Liver (tissue), 8 donors: ENCODE measurements at regions not wholly inside any gene's neighbourhood (a gene's known extent, or its start where the extent isn't known, plus 50 kb on each side); places are given as distances from the start of the nearest gene placed in this dataset.

ENCODE experiments used
- DNase-seq: peaks from one replicate; pipeline ENCODE4 v3.0.0-alpha.2; 2017; ENCODE audit warnings: low spot score
- H3K27ac ChIP-seq, 2 donors: one replicate each; pipeline ENCODE4 v1.7.0; 2013; ENCODE audit warnings: inconsistent platforms in 2 of 2, low read length in 2 of 2, control low read depth in 1 of 2, low read depth in 1 of 2, mild to moderate bottlenecking in 1 of 2
- H3K27me3 ChIP-seq, 4 donors: one replicate each; pipeline versions ENCODE4 v1.6.1 to v1.7.0; 2013; ENCODE audit warnings: low read length in 3 of 4, inconsistent platforms in 1 of 4, mild to moderate bottlenecking in 1 of 4, moderate library complexity in 1 of 4; ENCODE audit not compliant: control insufficient read depth in 4 of 4, insufficient read depth in 4 of 4
- H3K36me3 ChIP-seq, 4 donors: one replicate each; pipeline versions ENCODE4 v1.6.1 to v1.7.0; 2013; ENCODE audit warnings: low read length in 3 of 4, mild to moderate bottlenecking in 3 of 4, low read depth in 1 of 4, moderate library complexity in 1 of 4; ENCODE audit not compliant: control insufficient read depth in 4 of 4, insufficient read depth in 3 of 4
- H3K4me1 ChIP-seq, 4 donors: one replicate each; pipeline versions ENCODE4 v1.6.1 to v1.7.0; 2013; ENCODE audit warnings: low read length in 3 of 4, mild to moderate bottlenecking in 3 of 4, moderate library complexity in 1 of 4; ENCODE audit not compliant: control insufficient read depth in 4 of 4, insufficient read depth in 4 of 4
- H3K4me3 ChIP-seq, 3 donors: one replicate each; pipeline versions ENCODE4 v1.6.1 to v1.7.0; 2013; ENCODE audit warnings: low read length in 3 of 3, control low read depth in 1 of 3, low read depth in 1 of 3, mild to moderate bottlenecking in 1 of 3
- H3K9ac ChIP-seq, 2 donors: one replicate each; pipeline ENCODE4 v1.7.0; 2013; ENCODE audit warnings: low read length in 2 of 2, mild to moderate bottlenecking in 2 of 2, moderate library complexity in 2 of 2, control low read depth in 1 of 2, low read depth in 1 of 2
- H3K9me3 ChIP-seq, 4 donors: one replicate each; pipeline versions ENCODE4 v1.6.1 to v1.7.0; 2013; ENCODE audit warnings: low read length in 3 of 4; ENCODE audit not compliant: control insufficient read depth in 4 of 4
- EGR1 ChIP-seq, 2 donors: IDR thresholded peaks; 2 replicates each; pipeline ENCODE4 v1.6.1; 2016 to 2018; ENCODE audit warnings: antibody characterized with exemption in 2 of 2, low read depth in 2 of 2
- FOXA1 ChIP-seq: IDR thresholded peaks from 2 replicates; pipeline ENCODE4 v1.6.1; 2016; ENCODE audit warnings: antibody characterized with exemption
- FOXA2 ChIP-seq: IDR thresholded peaks from 2 replicates; pipeline ENCODE4 v1.6.1; 2016; ENCODE audit warnings: antibody characterized with exemption
- GABPA ChIP-seq, 2 donors: IDR thresholded peaks in 1 of 2; conservative IDR thresholded peaks in 1 of 2; 2 replicates each; pipeline ENCODE4 v1.6.1; 2016; ENCODE audit warnings: antibody characterized with exemption in 2 of 2, mild to moderate bottlenecking in 1 of 2, moderate library complexity in 1 of 2
- HNF4A ChIP-seq, 2 donors: conservative IDR thresholded peaks; 2 replicates each; pipeline ENCODE4 v1.6.1; 2016; ENCODE audit warnings: antibody characterized with exemption in 2 of 2, mild to moderate bottlenecking in 2 of 2
- HNF4G ChIP-seq: IDR thresholded peaks from 2 replicates; pipeline ENCODE4 v1.6.1; 2016; ENCODE audit warnings: antibody characterized with exemption
- JUND ChIP-seq, 2 donors: IDR thresholded peaks; 2 replicates each; pipeline ENCODE4 v1.6.1; 2016; ENCODE audit warnings: antibody characterized with exemption in 2 of 2
- NR2F2 ChIP-seq: IDR thresholded peaks from 2 replicates; pipeline ENCODE4 v1.6.1; 2016; ENCODE audit warnings: antibody characterized with exemption
- RXRA ChIP-seq, 2 donors: IDR thresholded peaks; 2 replicates each; pipeline ENCODE4 v1.6.1; 2017 to 2018; ENCODE audit warnings: antibody characterized with exemption in 2 of 2, mild to moderate bottlenecking in 1 of 2
- SP1 ChIP-seq: IDR thresholded peaks from 2 replicates; pipeline ENCODE4 v1.6.1; 2018; ENCODE audit warnings: antibody characterized with exemption, mild to moderate bottlenecking
- TAF1 ChIP-seq: conservative IDR thresholded peaks from 2 replicates; pipeline ENCODE4 v1.6.1; 2016; ENCODE audit warnings: antibody characterized with exemption, mild to moderate bottlenecking
- WGBS: extraction: QIAGEN DNeasy Blood & Tissue Kit; methylation state at CpG from one replicate; pipeline ENCODE4 v1.1.7; 2013; 5-methylcytosine and 5-hydroxymethylcytosine counted together
- TF ChIP-seq, protein P1 (sequence below): IDR thresholded peaks from 2 replicates; pipeline ENCODE4 v1.6.1; 2016; ENCODE audit warnings: antibody characterized with exemption
- TF ChIP-seq, protein P2 (sequence below): fragments of 150-350 bp; IDR thresholded peaks from 2 replicates; pipeline ENCODE4 v1.5.1; 2017; ENCODE audit warnings: improper control_type of control experiment, low read depth, low read length; ENCODE audit not compliant: missing input control
- TF ChIP-seq, protein P3 (sequence below): IDR thresholded peaks from 2 replicates; pipeline ENCODE4 v1.6.1; 2016; ENCODE audit warnings: antibody characterized with exemption, mild to moderate bottlenecking
- TF ChIP-seq, protein P4 (sequence below): IDR thresholded peaks from 2 replicates; pipeline ENCODE4 v1.6.1; 2016; ENCODE audit warnings: antibody characterized with exemption
- TF ChIP-seq, protein P5 (sequence below): IDR thresholded peaks from 2 replicates; pipeline ENCODE4 v1.6.1; 2016; ENCODE audit warnings: antibody characterized with exemption
- donor health status: healthy.
- donor health status: healthy.
- donor health status: healthy.
- donor health status: healthy.
- donor health status: healthy.

DNA sequence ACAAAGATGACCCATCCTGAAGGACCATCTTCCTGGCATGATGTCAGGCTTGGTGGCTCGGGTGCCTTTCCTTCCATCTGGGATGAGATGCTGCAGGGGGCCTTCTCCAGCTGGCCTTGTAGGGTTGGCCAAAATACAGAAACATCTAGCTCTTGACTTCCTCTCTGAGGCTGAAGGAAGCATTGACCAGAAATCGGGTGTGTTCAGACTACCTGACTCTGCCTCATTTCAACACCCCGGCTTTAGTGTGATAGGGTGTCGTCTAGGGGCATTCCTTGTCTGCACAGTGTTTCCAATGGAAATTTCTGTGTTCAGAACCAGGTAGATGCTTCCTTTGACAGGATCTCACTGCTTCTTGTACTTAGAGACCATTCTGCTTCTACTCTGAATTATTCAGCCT, 115.7 kb upstream of the SPRED2 start:
- Histone ChIP-seq H3K4me1 (peaks cover 0 to under 1% (median 0%) of the 10 kb centered on the region in 4 donors), H3K27me3 (no peaks in the 10 kb centered on the region), H3K27ac (no peak overlapping the region), H3K9ac (no peak overlapping the region), H3K9me3 (no peaks in the 10 kb centered on the region), H3K4me3 (no peak overlapping the region), H3K36me3 (no peaks in the 10 kb centered on the region)
- no peak for DNase-seq
- WGBS: 94% methylated on average over 4 of the region's 4 CpGs
- no peak for TF ChIP-seq EGR1 (IDR thresholded peaks at IDR 0.05; ENCODE audit: low read depth in 2 of 2)
- TF ChIP-seq SP1: no peak
- TF ChIP-seq, protein P1, sequence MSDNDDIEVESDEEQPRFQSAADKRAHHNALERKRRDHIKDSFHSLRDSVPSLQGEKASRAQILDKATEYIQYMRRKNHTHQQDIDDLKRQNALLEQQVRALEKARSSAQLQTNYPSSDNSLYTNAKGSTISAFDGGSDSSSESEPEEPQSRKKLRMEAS: no peak
- no peak for TF ChIP-seq FOXA1
- TF ChIP-seq, protein P2, sequence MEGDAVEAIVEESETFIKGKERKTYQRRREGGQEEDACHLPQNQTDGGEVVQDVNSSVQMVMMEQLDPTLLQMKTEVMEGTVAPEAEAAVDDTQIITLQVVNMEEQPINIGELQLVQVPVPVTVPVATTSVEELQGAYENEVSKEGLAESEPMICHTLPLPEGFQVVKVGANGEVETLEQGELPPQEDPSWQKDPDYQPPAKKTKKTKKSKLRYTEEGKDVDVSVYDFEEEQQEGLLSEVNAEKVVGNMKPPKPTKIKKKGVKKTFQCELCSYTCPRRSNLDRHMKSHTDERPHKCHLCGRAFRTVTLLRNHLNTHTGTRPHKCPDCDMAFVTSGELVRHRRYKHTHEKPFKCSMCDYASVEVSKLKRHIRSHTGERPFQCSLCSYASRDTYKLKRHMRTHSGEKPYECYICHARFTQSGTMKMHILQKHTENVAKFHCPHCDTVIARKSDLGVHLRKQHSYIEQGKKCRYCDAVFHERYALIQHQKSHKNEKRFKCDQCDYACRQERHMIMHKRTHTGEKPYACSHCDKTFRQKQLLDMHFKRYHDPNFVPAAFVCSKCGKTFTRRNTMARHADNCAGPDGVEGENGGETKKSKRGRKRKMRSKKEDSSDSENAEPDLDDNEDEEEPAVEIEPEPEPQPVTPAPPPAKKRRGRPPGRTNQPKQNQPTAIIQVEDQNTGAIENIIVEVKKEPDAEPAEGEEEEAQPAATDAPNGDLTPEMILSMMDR: no peak
- TF ChIP-seq JUND (IDR thresholded peaks at IDR 0.05): no peak
- no peak for TF ChIP-seq FOXA2
- TF ChIP-seq NR2F2: no peak
- TF ChIP-seq HNF4A (conservative IDR thresholded peaks at IDR 0.05): no peak
- TF ChIP-seq, protein P3, sequence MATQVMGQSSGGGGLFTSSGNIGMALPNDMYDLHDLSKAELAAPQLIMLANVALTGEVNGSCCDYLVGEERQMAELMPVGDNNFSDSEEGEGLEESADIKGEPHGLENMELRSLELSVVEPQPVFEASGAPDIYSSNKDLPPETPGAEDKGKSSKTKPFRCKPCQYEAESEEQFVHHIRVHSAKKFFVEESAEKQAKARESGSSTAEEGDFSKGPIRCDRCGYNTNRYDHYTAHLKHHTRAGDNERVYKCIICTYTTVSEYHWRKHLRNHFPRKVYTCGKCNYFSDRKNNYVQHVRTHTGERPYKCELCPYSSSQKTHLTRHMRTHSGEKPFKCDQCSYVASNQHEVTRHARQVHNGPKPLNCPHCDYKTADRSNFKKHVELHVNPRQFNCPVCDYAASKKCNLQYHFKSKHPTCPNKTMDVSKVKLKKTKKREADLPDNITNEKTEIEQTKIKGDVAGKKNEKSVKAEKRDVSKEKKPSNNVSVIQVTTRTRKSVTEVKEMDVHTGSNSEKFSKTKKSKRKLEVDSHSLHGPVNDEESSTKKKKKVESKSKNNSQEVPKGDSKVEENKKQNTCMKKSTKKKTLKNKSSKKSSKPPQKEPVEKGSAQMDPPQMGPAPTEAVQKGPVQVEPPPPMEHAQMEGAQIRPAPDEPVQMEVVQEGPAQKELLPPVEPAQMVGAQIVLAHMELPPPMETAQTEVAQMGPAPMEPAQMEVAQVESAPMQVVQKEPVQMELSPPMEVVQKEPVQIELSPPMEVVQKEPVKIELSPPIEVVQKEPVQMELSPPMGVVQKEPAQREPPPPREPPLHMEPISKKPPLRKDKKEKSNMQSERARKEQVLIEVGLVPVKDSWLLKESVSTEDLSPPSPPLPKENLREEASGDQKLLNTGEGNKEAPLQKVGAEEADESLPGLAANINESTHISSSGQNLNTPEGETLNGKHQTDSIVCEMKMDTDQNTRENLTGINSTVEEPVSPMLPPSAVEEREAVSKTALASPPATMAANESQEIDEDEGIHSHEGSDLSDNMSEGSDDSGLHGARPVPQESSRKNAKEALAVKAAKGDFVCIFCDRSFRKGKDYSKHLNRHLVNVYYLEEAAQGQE: no peak
- TF ChIP-seq, protein P4, sequence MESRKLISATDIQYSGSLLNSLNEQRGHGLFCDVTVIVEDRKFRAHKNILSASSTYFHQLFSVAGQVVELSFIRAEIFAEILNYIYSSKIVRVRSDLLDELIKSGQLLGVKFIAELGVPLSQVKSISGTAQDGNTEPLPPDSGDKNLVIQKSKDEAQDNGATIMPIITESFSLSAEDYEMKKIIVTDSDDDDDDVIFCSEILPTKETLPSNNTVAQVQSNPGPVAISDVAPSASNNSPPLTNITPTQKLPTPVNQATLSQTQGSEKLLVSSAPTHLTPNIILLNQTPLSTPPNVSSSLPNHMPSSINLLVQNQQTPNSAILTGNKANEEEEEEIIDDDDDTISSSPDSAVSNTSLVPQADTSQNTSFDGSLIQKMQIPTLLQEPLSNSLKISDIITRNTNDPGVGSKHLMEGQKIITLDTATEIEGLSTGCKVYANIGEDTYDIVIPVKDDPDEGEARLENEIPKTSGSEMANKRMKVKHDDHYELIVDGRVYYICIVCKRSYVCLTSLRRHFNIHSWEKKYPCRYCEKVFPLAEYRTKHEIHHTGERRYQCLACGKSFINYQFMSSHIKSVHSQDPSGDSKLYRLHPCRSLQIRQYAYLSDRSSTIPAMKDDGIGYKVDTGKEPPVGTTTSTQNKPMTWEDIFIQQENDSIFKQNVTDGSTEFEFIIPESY: no peak
- no peak for TF ChIP-seq HNF4G
- TF ChIP-seq, protein P5, sequence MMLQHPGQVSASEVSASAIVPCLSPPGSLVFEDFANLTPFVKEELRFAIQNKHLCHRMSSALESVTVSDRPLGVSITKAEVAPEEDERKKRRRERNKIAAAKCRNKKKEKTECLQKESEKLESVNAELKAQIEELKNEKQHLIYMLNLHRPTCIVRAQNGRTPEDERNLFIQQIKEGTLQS: no peak
- no peak for TF ChIP-seq GABPA (IDR thresholded peaks at IDR 0.05 in 1 of 2, conservative IDR thresholded peaks at IDR 0.05 in 1 of 2)
- TF ChIP-seq RXRA (IDR thresholded peaks at IDR 0.05): no peak
- TF ChIP-seq TAF1: no peak
